HEK293 (cell line): ENCODE measurements at regions not wholly inside any gene's neighbourhood (a gene's known extent, or its start where the extent isn't known, plus 50 kb on each side); places are given as distances from the start of the nearest gene placed in this dataset.

ENCODE experiments used
- CTCF ChIA-PET: fragments of 350-600 bp; formaldehyde crosslinking; extraction: SDS; loops from one replicate; lab custom pipeline; 2021; ENCODE audit warnings: antibody characterized with exemption; lab: Yijun Ruan, JAX
- POLR2A ChIA-PET: fragments of 300-600 bp; formaldehyde crosslinking; extraction: SDS; loops from one replicate; lab custom pipeline; 2020; ENCODE audit warnings: antibody characterized with exemption, inconsistent platforms; lab: Yijun Ruan, JAX
- H3K27ac ChIP-seq: fragments of 200-500 bp; sonication (Bioruptor generic); 2 replicates; pipeline ENCODE4 v1.5.1; 2014; ENCODE audit warnings: low read depth, low read length, control low read depth, inconsistent platforms; ENCODE audit errors: extremely low read depth
- H3K36me3 ChIP-seq, 2 experiments: fragments of 200-500 bp in 1 of 2; sonication (Bioruptor generic) in 1 of 2; 1 replicate in 1 of 2; 2 replicates in 1 of 2; pipeline ENCODE4 v1.5.1; 2014 to 2017; ENCODE audit warnings: inconsistent platforms in 2 of 2, low read length in 2 of 2; ENCODE audit not compliant: control insufficient read depth in 2 of 2, insufficient read depth in 1 of 2
- H3K4me1 ChIP-seq: fragments of 200-500 bp; sonication (Bioruptor generic); 2 replicates; pipeline ENCODE4 v1.5.1; 2014; ENCODE audit warnings: mild to moderate bottlenecking, low read length, inconsistent platforms; ENCODE audit not compliant: control insufficient read depth, insufficient read depth
- H3K4me3 ChIP-seq: 2 replicates; pipeline ENCODE4 v1.5.1; 2011; ENCODE audit warnings: low read depth, mild to moderate bottlenecking, control low read depth, low read length, moderate library complexity
- H3K9me3 ChIP-seq: fragments of 200-500 bp; sonication (Bioruptor generic); 2 replicates; pipeline ENCODE4 v1.5.1; 2014; ENCODE audit warnings: low read depth, low read length, inconsistent platforms; ENCODE audit not compliant: control insufficient read depth, insufficient read depth
- GFI1B ChIP-seq: fragments of 450-650 bp; formaldehyde crosslinking; IDR thresholded peaks from 2 replicates; pipeline ENCODE4 v1.5.1; 2016; ENCODE audit warnings: missing biosample characterization, missing genetic modification characterization
- GLI2 ChIP-seq: fragments of 450-650 bp; formaldehyde crosslinking; IDR thresholded peaks from 2 replicates; pipeline ENCODE4; 2017; ENCODE audit warnings: missing biosample characterization, missing genetic modification characterization, low read depth, borderline replicate concordance
- IKZF3 ChIP-seq: fragments of 450-650 bp; IDR thresholded peaks from 2 replicates; pipeline ENCODE4 v1.5.0; 2018; ENCODE audit warnings: missing biosample characterization, mild to moderate bottlenecking, missing genetic modification characterization, moderate library complexity
- KLF10 ChIP-seq: fragments of 450-650 bp; IDR thresholded peaks from 2 replicates; pipeline ENCODE4 v1.5.1; 2018; ENCODE audit warnings: missing biosample characterization, mild to moderate bottlenecking, missing genetic modification characterization
- KLF7 ChIP-seq: fragments of 450-650 bp; formaldehyde crosslinking; IDR thresholded peaks from 2 replicates; pipeline ENCODE4 v1.5.1; 2016; ENCODE audit warnings: missing biosample characterization, missing genetic modification characterization, borderline replicate concordance
- KLF8 ChIP-seq: fragments of 450-650 bp; formaldehyde crosslinking; IDR thresholded peaks from 2 replicates; pipeline ENCODE4 v1.5.1; 2016; ENCODE audit warnings: missing biosample characterization, missing genetic modification characterization
- OVOL3 ChIP-seq: fragments of 450-650 bp; formaldehyde crosslinking; IDR thresholded peaks from 2 replicates; pipeline ENCODE4 v1.5.1; 2016; ENCODE audit warnings: missing biosample characterization, missing genetic modification characterization
- REPIN1 ChIP-seq: fragments of 450-650 bp; formaldehyde crosslinking; IDR thresholded peaks from 2 replicates; pipeline ENCODE4 v1.5.1; 2017; ENCODE audit warnings: missing biosample characterization, missing genetic modification characterization, low read depth
- REST ChIP-seq: fragments of 450-650 bp; formaldehyde crosslinking; IDR thresholded peaks from 2 replicates; pipeline ENCODE4 v1.5.1; 2016; ENCODE audit warnings: missing biosample characterization, missing genetic modification characterization
- SCRT2 ChIP-seq: fragments of 450-650 bp; formaldehyde crosslinking; IDR thresholded peaks from 2 replicates; pipeline ENCODE4 v1.5.1; 2016; ENCODE audit warnings: missing biosample characterization, missing genetic modification characterization
- SP2 ChIP-seq: fragments of 450-650 bp; formaldehyde crosslinking; IDR thresholded peaks from 2 replicates; pipeline ENCODE4 v1.5.1; 2016; ENCODE audit warnings: missing biosample characterization, missing genetic modification characterization
- ZBTB26 ChIP-seq: fragments of 450-650 bp; formaldehyde crosslinking; optimal IDR thresholded peaks from 2 replicates; pipeline ENCODE3; 2016; ENCODE audit warnings: missing biosample characterization, mild to moderate bottlenecking, missing genetic modification characterization
- ZEB2 ChIP-seq: fragments of 450-650 bp; formaldehyde crosslinking; IDR thresholded peaks from 2 replicates; pipeline ENCODE4 v1.5.1; 2016; ENCODE audit warnings: missing biosample characterization, missing genetic modification characterization
- ZFP37 ChIP-seq: fragments of 450-650 bp; formaldehyde crosslinking; IDR thresholded peaks from 2 replicates; pipeline ENCODE4 v1.5.1; 2016; ENCODE audit warnings: missing biosample characterization, missing genetic modification characterization
- ZNF138 ChIP-seq: fragments of 450-650 bp; formaldehyde crosslinking; IDR thresholded peaks from 2 replicates; pipeline ENCODE4 v1.5.1; 2016; ENCODE audit warnings: missing biosample characterization, missing genetic modification characterization, borderline replicate concordance
- ZNF146 ChIP-seq: fragments of 450-650 bp; formaldehyde crosslinking; IDR thresholded peaks from 2 replicates; pipeline ENCODE4 v1.5.1; 2016; ENCODE audit warnings: missing biosample characterization, missing genetic modification characterization
- ZNF174 ChIP-seq: fragments of 450-650 bp; formaldehyde crosslinking; IDR thresholded peaks from 2 replicates; pipeline ENCODE4 v1.5.0; 2017; ENCODE audit warnings: missing biosample characterization, mild to moderate bottlenecking, missing genetic modification characterization
- ZNF19 ChIP-seq: fragments of 450-650 bp; formaldehyde crosslinking; IDR thresholded peaks from 2 replicates; pipeline ENCODE4; 2016; ENCODE audit warnings: missing biosample characterization, missing genetic modification characterization, low read depth
- ZNF211 ChIP-seq: fragments of 450-650 bp; formaldehyde crosslinking; IDR thresholded peaks from 2 replicates; pipeline ENCODE4 v1.5.1; 2016; ENCODE audit warnings: low read depth, missing biosample characterization, missing genetic modification characterization
- ZNF324 ChIP-seq: fragments of 450-650 bp; formaldehyde crosslinking; IDR thresholded peaks from 2 replicates; pipeline ENCODE4 v1.5.1; 2016; ENCODE audit warnings: missing biosample characterization, missing genetic modification characterization
- ZNF350 ChIP-seq: fragments of 450-650 bp; formaldehyde crosslinking; IDR thresholded peaks from 2 replicates; pipeline ENCODE4 v1.5.0; 2017; ENCODE audit warnings: missing biosample characterization, mild to moderate bottlenecking, missing genetic modification characterization
- ZNF37A ChIP-seq: fragments of 450-650 bp; IDR thresholded peaks from 2 replicates; pipeline ENCODE4 v1.5.1; 2018; ENCODE audit warnings: missing biosample characterization, missing genetic modification characterization
- ZNF48 ChIP-seq: fragments of 450-650 bp; formaldehyde crosslinking; IDR thresholded peaks from 2 replicates; pipeline ENCODE4 v1.5.1; 2016; ENCODE audit warnings: missing biosample characterization, missing genetic modification characterization
- ZNF571 ChIP-seq: fragments of 450-650 bp; formaldehyde crosslinking; IDR thresholded peaks from 2 replicates; pipeline ENCODE4 v1.5.0; 2017; ENCODE audit warnings: missing biosample characterization, missing genetic modification characterization
- ZNF580 ChIP-seq: fragments of 450-650 bp; formaldehyde crosslinking; IDR thresholded peaks from 2 replicates; pipeline ENCODE4 v1.5.1; 2016; ENCODE audit warnings: missing biosample characterization, missing genetic modification characterization
- ZNF626 ChIP-seq: fragments of 450-650 bp; sonication (Bioruptor Pico); formaldehyde crosslinking; IDR thresholded peaks from 2 replicates; pipeline ENCODE4 v1.5.1; 2018; ENCODE audit warnings: missing biosample characterization, missing genetic modification characterization, inconsistent platforms
- ZNF658 ChIP-seq: fragments of 450-650 bp; formaldehyde crosslinking; IDR thresholded peaks from 2 replicates; pipeline ENCODE4; 2016; ENCODE audit warnings: missing biosample characterization, missing genetic modification characterization
- ZNF76 ChIP-seq: fragments of 450-650 bp; formaldehyde crosslinking; IDR thresholded peaks from 2 replicates; pipeline ENCODE4; 2016; ENCODE audit warnings: low read depth, missing biosample characterization, missing genetic modification characterization, borderline replicate concordance
- ZNF768 ChIP-seq: fragments of 450-650 bp; formaldehyde crosslinking; IDR thresholded peaks from 2 replicates; pipeline ENCODE4 v1.5.1; 2018; ENCODE audit warnings: missing biosample characterization, mild to moderate bottlenecking, missing genetic modification characterization

- TF ChIP-seq ZNF138 (tag by site-specific recombination): no peak
- TF ChIP-seq REPIN1 (tag by site-specific recombination): no peak
- TF ChIP-seq KLF7 (tag by site-specific recombination): no peak
These were observed 113.7 kb upstream of the NAV2 start (continued) for GRCh38 chr11:19598876-19599486.

GRCh38 chr11:19598456-19598855 is 114.2 kb upstream of the NAV2 start:
- H3K9me3 ChIP-seq: no peaks in the 10 kb centered on the region
- TF ChIP-seq OVOL3 (tag by site-specific recombination): no peak
- TF ChIP-seq ZNF174: no peak
- no peak for TF ChIP-seq GFI1B (tag by site-specific recombination)
- TF ChIP-seq IKZF3 (tag by site-specific recombination): no peak
- no peak for TF ChIP-seq ZNF138 (tag by site-specific recombination)
- no peak for TF ChIP-seq ZNF571 (tag by site-specific recombination)
- no peak for TF ChIP-seq GLI2 (tag by site-specific recombination)
- no peak for TF ChIP-seq KLF8 (tag by site-specific recombination)
- TF ChIP-seq ZNF37A: no peak
- TF ChIP-seq KLF10: no peak
- TF ChIP-seq ZEB2 (tag by site-specific recombination): no peak
- TF ChIP-seq SCRT2 (tag by site-specific recombination): no peak
- no peak for TF ChIP-seq REST (tag by site-specific recombination)
- TF ChIP-seq ZNF626: no peak
- TF ChIP-seq ZNF146: no peak
- no peak for TF ChIP-seq ZNF19 (tag by site-specific recombination)
- TF ChIP-seq ZNF211: no peak
- no peak for TF ChIP-seq ZNF350 (tag by site-specific recombination)
- no peak for TF ChIP-seq SP2 (tag by site-specific recombination)
- TF ChIP-seq ZBTB26 (tag by site-specific recombination): no peak
- no peak overlapping the region for H3K4me3 ChIP-seq
- H3K27ac ChIP-seq: no peak overlapping the region
- no peaks in the 10 kb centered on the region for H3K36me3 ChIP-seq
- H3K4me1 ChIP-seq: no peaks in the 10 kb centered on the region
- POLR2A ChIA-PET: no interaction called here
- CTCF ChIA-PET: no interaction called here

GRCh38 chr11:19597876-19598275 is 114.8 kb upstream of the NAV2 start:
- H3K4me3 ChIP-seq: no peak overlapping the region
- ChIA-PET POLR2A (no interaction called here), CTCF (interaction anchor here (0.5 to 0.9 kb wide), 2 partner anchors 41 to 336 kb away, joined by 3 read pairs; no protein-coding TSS in a partner anchor)
- no peak overlapping the region for H3K27ac ChIP-seq
- H3K9me3 ChIP-seq: no peaks in the 10 kb centered on the region
- H3K4me1 ChIP-seq: no peaks in the 10 kb centered on the region
- no peaks in the 10 kb centered on the region for H3K36me3 ChIP-seq
- TF ChIP-seq ZNF324 (no peak), ZFP37 (tag by site-specific recombination) (no peak), ZNF48 (tag by site-specific recombination) (no peak), ZNF768 (tag by site-specific recombination) (no peak), ZNF658 (tag by site-specific recombination) (no peak), ZNF76 (tag by site-specific recombination) (no peak), ZNF580 (tag by site-specific recombination) (no peak), ZNF138 (tag by site-specific recombination) (no peak)
